GM23338 (cell line): ENCODE measurements at regions not wholly inside any gene's neighbourhood (a gene's known extent, or its start where the extent isn't known, plus 50 kb on each side); places are given as distances from the start of the nearest gene placed in this dataset.

Source experiments
- ETS1 ChIP-seq: IDR thresholded peaks from 2 replicates; pipeline ENCODE4 v1.6.1; 2016; ENCODE audit warnings: antibody characterized with exemption
- JUNB ChIP-seq: IDR thresholded peaks from one replicate; pipeline ENCODE4 v1.6.1; 2016; ENCODE audit warnings: antibody characterized with exemption; ENCODE audit not compliant: unreplicated experiment
- REST ChIP-seq: IDR thresholded peaks from one replicate; pipeline ENCODE4 v1.6.1; 2018; ENCODE audit warnings: antibody characterized with exemption; ENCODE audit not compliant: unreplicated experiment
- TF ChIP-seq, protein P1 (sequence below): fragments of 250-450 bp; sonication (Bioruptor Pico); IDR thresholded peaks from 2 replicates; pipeline ENCODE4 v1.5.0; 2020; ENCODE audit warnings: mild to moderate bottlenecking, moderate library complexity

GRCh38 chr10:17523917-17524316 lies 69.5 kb upstream of the ST8SIA6 start (continued):
- TF ChIP-seq, protein P1, sequence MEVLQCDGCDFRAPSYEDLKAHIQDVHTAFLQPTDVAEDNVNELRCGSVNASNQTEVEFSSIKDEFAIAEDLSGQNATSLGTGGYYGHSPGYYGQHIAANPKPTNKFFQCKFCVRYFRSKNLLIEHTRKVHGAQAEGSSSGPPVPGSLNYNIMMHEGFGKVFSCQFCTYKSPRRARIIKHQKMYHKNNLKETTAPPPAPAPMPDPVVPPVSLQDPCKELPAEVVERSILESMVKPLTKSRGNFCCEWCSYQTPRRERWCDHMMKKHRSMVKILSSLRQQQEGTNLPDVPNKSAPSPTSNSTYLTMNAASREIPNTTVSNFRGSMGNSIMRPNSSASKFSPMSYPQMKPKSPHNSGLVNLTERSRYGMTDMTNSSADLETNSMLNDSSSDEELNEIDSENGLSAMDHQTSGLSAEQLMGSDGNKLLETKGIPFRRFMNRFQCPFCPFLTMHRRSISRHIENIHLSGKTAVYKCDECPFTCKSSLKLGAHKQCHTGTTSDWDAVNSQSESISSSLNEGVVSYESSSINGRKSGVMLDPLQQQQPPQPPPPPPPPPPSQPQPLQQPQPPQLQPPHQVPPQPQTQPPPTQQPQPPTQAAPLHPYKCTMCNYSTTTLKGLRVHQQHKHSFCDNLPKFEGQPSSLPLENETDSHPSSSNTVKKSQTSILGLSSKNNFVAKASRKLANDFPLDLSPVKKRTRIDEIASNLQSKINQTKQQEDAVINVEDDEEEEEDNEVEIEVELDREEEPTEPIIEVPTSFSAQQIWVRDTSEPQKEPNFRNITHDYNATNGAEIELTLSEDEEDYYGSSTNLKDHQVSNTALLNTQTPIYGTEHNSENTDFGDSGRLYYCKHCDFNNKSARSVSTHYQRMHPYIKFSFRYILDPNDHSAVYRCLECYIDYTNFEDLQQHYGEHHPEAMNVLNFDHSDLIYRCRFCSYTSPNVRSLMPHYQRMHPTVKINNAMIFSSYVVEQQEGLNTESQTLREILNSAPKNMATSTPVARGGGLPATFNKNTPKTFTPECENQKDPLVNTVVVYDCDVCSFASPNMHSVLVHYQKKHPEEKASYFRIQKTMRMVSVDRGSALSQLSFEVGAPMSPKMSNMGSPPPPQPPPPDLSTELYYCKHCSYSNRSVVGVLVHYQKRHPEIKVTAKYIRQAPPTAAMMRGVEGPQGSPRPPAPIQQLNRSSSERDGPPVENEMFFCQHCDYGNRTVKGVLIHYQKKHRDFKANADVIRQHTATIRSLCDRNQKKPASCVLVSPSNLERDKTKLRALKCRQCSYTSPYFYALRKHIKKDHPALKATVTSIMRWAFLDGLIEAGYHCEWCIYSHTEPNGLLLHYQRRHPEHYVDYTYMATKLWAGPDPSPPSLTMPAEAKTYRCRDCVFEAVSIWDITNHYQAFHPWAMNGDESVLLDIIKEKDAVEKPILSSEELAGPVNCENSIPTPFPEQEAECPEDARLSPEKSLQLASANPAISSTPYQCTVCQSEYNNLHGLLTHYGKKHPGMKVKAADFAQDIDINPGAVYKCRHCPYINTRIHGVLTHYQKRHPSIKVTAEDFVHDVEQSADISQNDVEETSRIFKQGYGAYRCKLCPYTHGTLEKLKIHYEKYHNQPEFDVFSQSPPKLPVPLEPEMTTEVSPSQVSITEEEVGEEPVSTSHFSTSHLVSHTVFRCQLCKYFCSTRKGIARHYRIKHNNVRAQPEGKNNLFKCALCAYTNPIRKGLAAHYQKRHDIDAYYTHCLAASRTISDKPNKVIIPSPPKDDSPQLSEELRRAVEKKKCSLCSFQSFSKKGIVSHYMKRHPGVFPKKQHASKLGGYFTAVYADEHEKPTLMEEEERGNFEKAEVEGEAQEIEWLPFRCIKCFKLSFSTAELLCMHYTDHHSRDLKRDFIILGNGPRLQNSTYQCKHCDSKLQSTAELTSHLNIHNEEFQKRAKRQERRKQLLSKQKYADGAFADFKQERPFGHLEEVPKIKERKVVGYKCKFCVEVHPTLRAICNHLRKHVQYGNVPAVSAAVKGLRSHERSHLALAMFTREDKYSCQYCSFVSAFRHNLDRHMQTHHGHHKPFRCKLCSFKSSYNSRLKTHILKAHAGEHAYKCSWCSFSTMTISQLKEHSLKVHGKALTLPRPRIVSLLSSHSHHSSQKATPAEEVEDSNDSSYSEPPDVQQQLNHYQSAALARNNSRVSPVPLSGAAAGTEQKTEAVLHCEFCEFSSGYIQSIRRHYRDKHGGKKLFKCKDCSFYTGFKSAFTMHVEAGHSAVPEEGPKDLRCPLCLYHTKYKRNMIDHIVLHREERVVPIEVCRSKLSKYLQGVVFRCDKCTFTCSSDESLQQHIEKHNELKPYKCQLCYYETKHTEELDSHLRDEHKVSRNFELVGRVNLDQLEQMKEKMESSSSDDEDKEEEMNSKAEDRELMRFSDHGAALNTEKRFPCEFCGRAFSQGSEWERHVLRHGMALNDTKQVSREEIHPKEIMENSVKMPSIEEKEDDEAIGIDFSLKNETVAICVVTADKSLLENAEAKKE (CRISPR knock-in tag) = no peak
- TF ChIP-seq ETS1 (no peak), REST (no peak), JUNB (no peak)
